ENCODE measurements at regions not wholly inside any gene's neighbourhood (a gene's known extent, or its start where the extent isn't known, plus 50 kb on each side); places are given as distances from the start of the nearest gene placed in this dataset.

DNA sequence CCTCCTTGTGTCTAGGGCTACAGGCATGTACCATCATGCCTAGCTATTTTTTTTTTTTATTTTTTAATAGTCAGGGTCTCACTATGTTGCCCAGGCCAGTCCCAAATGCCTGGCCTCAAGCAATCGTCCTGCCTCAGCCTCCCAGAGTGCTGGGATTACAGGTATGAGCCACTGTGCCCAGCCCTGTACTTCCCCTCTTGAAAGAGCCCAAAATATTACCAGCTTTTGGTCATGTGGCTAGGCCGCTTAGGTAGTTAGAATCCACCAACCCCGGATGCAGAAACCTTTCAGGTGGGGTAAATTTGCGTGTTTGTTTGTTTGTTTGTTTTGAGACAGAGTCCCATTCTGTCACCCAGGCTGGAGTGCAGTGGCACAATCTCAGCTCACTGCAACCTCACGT is 132.8 kb upstream of the C2CD4B start:
- no peak for DNase-seq (ENCODE audit: low spot score)
- TF ChIP-seq YY1 (IDR thresholded peaks at IDR 0.05) (no peak), SP1 (IDR thresholded peaks at IDR 0.05) (no peak), HNF4A (conservative IDR thresholded peaks at IDR 0.05) (no peak), RAD21 (IDR thresholded peaks at IDR 0.05) (no peak), TAF1 (conservative IDR thresholded peaks at IDR 0.05) (no peak), FOXA1 (IDR thresholded peaks at IDR 0.05) (no peak), HNF4G (IDR thresholded peaks at IDR 0.05) (no peak), RXRA (IDR thresholded peaks at IDR 0.05) (no peak), FOXA2 (IDR thresholded peaks at IDR 0.05) (no peak), EGR1 (IDR thresholded peaks at IDR 0.05; ENCODE audit: low read depth in 2 of 2) (no peak)
- TF ChIP-seq, protein P1, sequence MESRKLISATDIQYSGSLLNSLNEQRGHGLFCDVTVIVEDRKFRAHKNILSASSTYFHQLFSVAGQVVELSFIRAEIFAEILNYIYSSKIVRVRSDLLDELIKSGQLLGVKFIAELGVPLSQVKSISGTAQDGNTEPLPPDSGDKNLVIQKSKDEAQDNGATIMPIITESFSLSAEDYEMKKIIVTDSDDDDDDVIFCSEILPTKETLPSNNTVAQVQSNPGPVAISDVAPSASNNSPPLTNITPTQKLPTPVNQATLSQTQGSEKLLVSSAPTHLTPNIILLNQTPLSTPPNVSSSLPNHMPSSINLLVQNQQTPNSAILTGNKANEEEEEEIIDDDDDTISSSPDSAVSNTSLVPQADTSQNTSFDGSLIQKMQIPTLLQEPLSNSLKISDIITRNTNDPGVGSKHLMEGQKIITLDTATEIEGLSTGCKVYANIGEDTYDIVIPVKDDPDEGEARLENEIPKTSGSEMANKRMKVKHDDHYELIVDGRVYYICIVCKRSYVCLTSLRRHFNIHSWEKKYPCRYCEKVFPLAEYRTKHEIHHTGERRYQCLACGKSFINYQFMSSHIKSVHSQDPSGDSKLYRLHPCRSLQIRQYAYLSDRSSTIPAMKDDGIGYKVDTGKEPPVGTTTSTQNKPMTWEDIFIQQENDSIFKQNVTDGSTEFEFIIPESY (IDR thresholded peaks at IDR 0.05): no peak
- no peaks in the 10 kb centered on the region for H3K36me3 ChIP-seq (ENCODE audit: control insufficient read depth in 4 of 4, insufficient read depth in 3 of 4, low read depth in 1 of 4, low read length in 3 of 4)
- H3K27me3 ChIP-seq (ENCODE audit: control insufficient read depth in 4 of 4, insufficient read depth in 4 of 4, low read length in 3 of 4): no peaks in the 10 kb centered on the region
- WGBS: 90% methylated on average over 5 of the region's 5 CpGs
- peaks cover 3 to 24% (median 10%) of the 10 kb centered on the region in 4 donors for H3K4me1 ChIP-seq (ENCODE audit: control insufficient read depth in 4 of 4, insufficient read depth in 4 of 4, low read length in 3 of 4)
- H3K4me3 ChIP-seq (ENCODE audit: low read depth in 1 of 3, low read length in 3 of 3): no peak overlapping the region
- no peak overlapping the region for H3K27ac ChIP-seq (ENCODE audit: low read depth in 1 of 2, low read length in 2 of 2)
- no peaks in the 10 kb centered on the region for H3K9me3 ChIP-seq (ENCODE audit: control insufficient read depth in 4 of 4, low read length in 3 of 4)
- no peak overlapping the region for H3K9ac ChIP-seq (ENCODE audit: low read depth in 1 of 2, low read length in 2 of 2)

DNA sequence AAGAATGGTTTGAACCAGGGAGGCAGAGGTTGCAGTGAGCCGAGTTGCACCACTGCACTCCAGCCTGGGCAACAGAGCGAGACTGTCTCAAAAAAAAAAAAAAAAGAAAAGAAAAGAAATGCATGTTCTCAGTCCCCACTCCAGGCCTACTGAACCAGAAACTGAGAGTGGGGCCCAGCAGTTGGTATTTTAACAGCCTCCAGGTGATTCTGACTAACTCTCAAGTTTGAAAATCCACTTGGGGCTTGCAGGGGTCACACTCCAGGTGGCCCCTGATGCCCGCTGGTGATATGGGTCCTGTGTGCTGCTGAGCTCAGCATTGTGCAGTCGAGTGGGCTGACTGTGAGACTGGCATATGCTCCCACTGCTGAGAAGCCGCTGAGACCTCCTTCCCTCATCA is 133.7 kb upstream of the C2CD4B start:
- no peak overlapping the region for H3K4me3 ChIP-seq (ENCODE audit: low read depth in 1 of 3, low read length in 3 of 3)
- no peaks in the 10 kb centered on the region for H3K36me3 ChIP-seq (ENCODE audit: control insufficient read depth in 4 of 4, insufficient read depth in 3 of 4, low read depth in 1 of 4, low read length in 3 of 4)
- H3K4me1 ChIP-seq (ENCODE audit: control insufficient read depth in 4 of 4, insufficient read depth in 4 of 4, low read length in 3 of 4): peaks cover 3 to 28% (median 11%) of the 10 kb centered on the region in 4 donors
- DNase-seq (ENCODE audit: low spot score): no peak
- no peak overlapping the region for H3K27ac ChIP-seq (ENCODE audit: low read depth in 1 of 2, low read length in 2 of 2)
- TF ChIP-seq, protein P2, sequence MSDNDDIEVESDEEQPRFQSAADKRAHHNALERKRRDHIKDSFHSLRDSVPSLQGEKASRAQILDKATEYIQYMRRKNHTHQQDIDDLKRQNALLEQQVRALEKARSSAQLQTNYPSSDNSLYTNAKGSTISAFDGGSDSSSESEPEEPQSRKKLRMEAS (IDR thresholded peaks at IDR 0.05): no peak
- no peak for TF ChIP-seq JUND (IDR thresholded peaks at IDR 0.05)
- TF ChIP-seq FOXA2 (IDR thresholded peaks at IDR 0.05): no peak
- TF ChIP-seq, protein P3, sequence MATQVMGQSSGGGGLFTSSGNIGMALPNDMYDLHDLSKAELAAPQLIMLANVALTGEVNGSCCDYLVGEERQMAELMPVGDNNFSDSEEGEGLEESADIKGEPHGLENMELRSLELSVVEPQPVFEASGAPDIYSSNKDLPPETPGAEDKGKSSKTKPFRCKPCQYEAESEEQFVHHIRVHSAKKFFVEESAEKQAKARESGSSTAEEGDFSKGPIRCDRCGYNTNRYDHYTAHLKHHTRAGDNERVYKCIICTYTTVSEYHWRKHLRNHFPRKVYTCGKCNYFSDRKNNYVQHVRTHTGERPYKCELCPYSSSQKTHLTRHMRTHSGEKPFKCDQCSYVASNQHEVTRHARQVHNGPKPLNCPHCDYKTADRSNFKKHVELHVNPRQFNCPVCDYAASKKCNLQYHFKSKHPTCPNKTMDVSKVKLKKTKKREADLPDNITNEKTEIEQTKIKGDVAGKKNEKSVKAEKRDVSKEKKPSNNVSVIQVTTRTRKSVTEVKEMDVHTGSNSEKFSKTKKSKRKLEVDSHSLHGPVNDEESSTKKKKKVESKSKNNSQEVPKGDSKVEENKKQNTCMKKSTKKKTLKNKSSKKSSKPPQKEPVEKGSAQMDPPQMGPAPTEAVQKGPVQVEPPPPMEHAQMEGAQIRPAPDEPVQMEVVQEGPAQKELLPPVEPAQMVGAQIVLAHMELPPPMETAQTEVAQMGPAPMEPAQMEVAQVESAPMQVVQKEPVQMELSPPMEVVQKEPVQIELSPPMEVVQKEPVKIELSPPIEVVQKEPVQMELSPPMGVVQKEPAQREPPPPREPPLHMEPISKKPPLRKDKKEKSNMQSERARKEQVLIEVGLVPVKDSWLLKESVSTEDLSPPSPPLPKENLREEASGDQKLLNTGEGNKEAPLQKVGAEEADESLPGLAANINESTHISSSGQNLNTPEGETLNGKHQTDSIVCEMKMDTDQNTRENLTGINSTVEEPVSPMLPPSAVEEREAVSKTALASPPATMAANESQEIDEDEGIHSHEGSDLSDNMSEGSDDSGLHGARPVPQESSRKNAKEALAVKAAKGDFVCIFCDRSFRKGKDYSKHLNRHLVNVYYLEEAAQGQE (IDR thresholded peaks at IDR 0.05): no peak
- TF ChIP-seq HNF4A (conservative IDR thresholded peaks at IDR 0.05): no peak
- TF ChIP-seq TAF1 (conservative IDR thresholded peaks at IDR 0.05): no peak
- TF ChIP-seq, protein P1 (IDR thresholded peaks at IDR 0.05): no peak
- TF ChIP-seq RAD21 (IDR thresholded peaks at IDR 0.05): no peak
- no peak for TF ChIP-seq FOXA1 (IDR thresholded peaks at IDR 0.05)
- TF ChIP-seq HNF4G (IDR thresholded peaks at IDR 0.05): no peak
- TF ChIP-seq GABPA (IDR thresholded peaks at IDR 0.05 in 1 of 2, conservative IDR thresholded peaks at IDR 0.05 in 1 of 2): no peak
- no peaks in the 10 kb centered on the region for H3K27me3 ChIP-seq (ENCODE audit: control insufficient read depth in 4 of 4, insufficient read depth in 4 of 4, low read length in 3 of 4)
- no peaks in the 10 kb centered on the region for H3K9me3 ChIP-seq (ENCODE audit: control insufficient read depth in 4 of 4, low read length in 3 of 4)
- 96% methylated on average over 5 of the region's 5 CpGs for WGBS
- no peak overlapping the region for H3K9ac ChIP-seq (ENCODE audit: low read depth in 1 of 2, low read length in 2 of 2)

Data from liver (tissue), 7 donors.